HUDEP-2 (cell line): ENCODE measurements at regions not wholly inside any gene's neighbourhood (a gene's known extent, or its start where the extent isn't known, plus 50 kb on each side); places are given as distances from the start of the nearest gene placed in this dataset.

Experiments used
- DNase-seq, 76 experiments: peaks; one replicate each; lab custom pipeline; 2025; ENCODE audit not compliant: unreplicated experiment in 76 of 76; lab: John Stamatoyannopoulos, UW

- no peak for DNase-seq
Measured at GRCh38 chr11:109791337-109791736, 301.9 kb upstream of the ZC3H12C start.

- no peak for DNase-seq
Measured at GRCh38 chr11:109794501-109794900, 298.7 kb upstream of the ZC3H12C start.

- DNase-seq, result no peak
Measured at GRCh38 chr11:109795234-109795633, 298.0 kb upstream of the ZC3H12C start.

- no peak for DNase-seq
Measured at GRCh38 chr11:109796253-109796652, 296.9 kb upstream of the ZC3H12C start.

- DNase-seq, result no peak
Measured at GRCh38 chr11:109798521-109798920, 294.7 kb upstream of the ZC3H12C start.

- DNase-seq, result no peak
Measured at GRCh38 chr11:109799604-109800003, 293.6 kb upstream of the ZC3H12C start.

- no peak for DNase-seq
Measured at GRCh38 chr11:109804911-109805310, 288.3 kb upstream of the ZC3H12C start.

GRCh38 chr11:109806205-109806604 is 287.0 kb upstream of the ZC3H12C start:
- DNase-seq, result no peak

GRCh38 chr11:109808569-109808968 is 284.6 kb upstream of the ZC3H12C start:
- no peak for DNase-seq

- no peak for DNase-seq
Measured at GRCh38 chr11:109814824-109815223, 278.4 kb upstream of the ZC3H12C start.

- no peak for DNase-seq
Measured at GRCh38 chr11:109815500-109816150, 277.6 kb upstream of the ZC3H12C start.

- DNase-seq, result no peak
Measured at GRCh38 chr11:109818290-109818689, 274.9 kb upstream of the ZC3H12C start.

- DNase-seq, result no peak
Measured at GRCh38 chr11:109819410-109819809, 273.8 kb upstream of the ZC3H12C start.

GRCh38 chr11:109821511-109821910 is 271.7 kb upstream of the ZC3H12C start:
- DNase-seq, result no peak

- no peak for DNase-seq
Measured at GRCh38 chr11:109822436-109823102, 270.6 kb upstream of the ZC3H12C start.

GRCh38 chr11:109828387-109828786 is 264.8 kb upstream of the ZC3H12C start:
- no peak for DNase-seq

- no peak for DNase-seq
Measured at GRCh38 chr11:109838026-109838425, 255.2 kb upstream of the ZC3H12C start.

- no peak for DNase-seq
Measured at GRCh38 chr11:109845437-109845836, 247.8 kb upstream of the ZC3H12C start.

GRCh38 chr11:109847621-109848020 is 245.6 kb upstream of the ZC3H12C start:
- DNase-seq, result no peak

- no peak for DNase-seq
Measured at GRCh38 chr11:109849051-109849450, 244.1 kb upstream of the ZC3H12C start.

- no peak for DNase-seq
Measured at GRCh38 chr11:109849946-109850345, 243.2 kb upstream of the ZC3H12C start.

- no peak for DNase-seq
Measured at GRCh38 chr11:109851780-109852390, 241.3 kb upstream of the ZC3H12C start.
